ENCODE measurements at regions not wholly inside any gene's neighbourhood (a gene's known extent, or its start where the extent isn't known, plus 50 kb on each side); places are given as distances from the start of the nearest gene placed in this dataset.

DNA sequence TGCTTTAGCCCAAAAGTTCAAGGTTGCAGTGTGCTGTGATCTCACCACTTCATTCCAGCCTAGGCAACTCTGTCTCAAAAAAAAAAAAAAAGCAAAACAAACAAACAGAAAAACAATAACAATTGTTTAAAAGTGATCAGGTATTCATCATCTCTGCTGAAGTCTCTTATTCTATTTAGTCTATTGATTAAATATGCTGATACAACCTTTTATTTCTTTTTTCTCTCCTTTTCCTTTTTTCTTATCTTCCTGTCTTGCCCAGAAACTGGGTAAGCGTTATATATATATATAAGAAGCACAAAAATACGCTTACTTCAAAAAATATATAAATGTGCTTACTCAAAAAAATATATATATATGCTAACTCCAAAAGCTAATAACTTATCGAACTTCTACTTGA is 213.8 kb upstream of the EEA1 start:
- TF ChIP-seq, protein P1, sequence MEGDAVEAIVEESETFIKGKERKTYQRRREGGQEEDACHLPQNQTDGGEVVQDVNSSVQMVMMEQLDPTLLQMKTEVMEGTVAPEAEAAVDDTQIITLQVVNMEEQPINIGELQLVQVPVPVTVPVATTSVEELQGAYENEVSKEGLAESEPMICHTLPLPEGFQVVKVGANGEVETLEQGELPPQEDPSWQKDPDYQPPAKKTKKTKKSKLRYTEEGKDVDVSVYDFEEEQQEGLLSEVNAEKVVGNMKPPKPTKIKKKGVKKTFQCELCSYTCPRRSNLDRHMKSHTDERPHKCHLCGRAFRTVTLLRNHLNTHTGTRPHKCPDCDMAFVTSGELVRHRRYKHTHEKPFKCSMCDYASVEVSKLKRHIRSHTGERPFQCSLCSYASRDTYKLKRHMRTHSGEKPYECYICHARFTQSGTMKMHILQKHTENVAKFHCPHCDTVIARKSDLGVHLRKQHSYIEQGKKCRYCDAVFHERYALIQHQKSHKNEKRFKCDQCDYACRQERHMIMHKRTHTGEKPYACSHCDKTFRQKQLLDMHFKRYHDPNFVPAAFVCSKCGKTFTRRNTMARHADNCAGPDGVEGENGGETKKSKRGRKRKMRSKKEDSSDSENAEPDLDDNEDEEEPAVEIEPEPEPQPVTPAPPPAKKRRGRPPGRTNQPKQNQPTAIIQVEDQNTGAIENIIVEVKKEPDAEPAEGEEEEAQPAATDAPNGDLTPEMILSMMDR (IDR thresholded peaks at IDR 0.05 in 2 of 3, conservative IDR thresholded peaks at IDR 0.05 in 1 of 3; ENCODE audit: borderline replicate concordance in 1 of 3, insufficient read depth in 1 of 3, low read depth in 2 of 3, low read length in 2 of 3): no peak
- TF ChIP-seq EZH2phosphoT487 (IDR thresholded peaks at IDR 0.05; ENCODE audit: borderline replicate concordance) (no peak), POLR2A (IDR thresholded peaks at IDR 0.05; ENCODE audit: borderline replicate concordance, extremely low read depth, insufficient read depth, insufficient read length) (no peak), CBX3 (IDR thresholded peaks at IDR 0.05; ENCODE audit: low read depth) (no peak), POLR2AphosphoS5 (IDR thresholded peaks at IDR 0.05; ENCODE audit: low read depth, low read length) (no peak), CEBPB (IDR thresholded peaks at IDR 0.05; ENCODE audit: low read depth) (no peak), SIN3A (IDR thresholded peaks at IDR 0.05; ENCODE audit: low read depth) (no peak), ZFX (IDR thresholded peaks at IDR 0.05) (no peak), EZH2 (IDR thresholded peaks at IDR 0.05) (no peak), YY1 (IDR thresholded peaks at IDR 0.05; ENCODE audit: extremely low read depth, insufficient replicate concordance, low read depth, low read length) (no peak), SRF (IDR thresholded peaks at IDR 0.05; ENCODE audit: low read depth) (no peak)
- TF ChIP-seq, protein P2, sequence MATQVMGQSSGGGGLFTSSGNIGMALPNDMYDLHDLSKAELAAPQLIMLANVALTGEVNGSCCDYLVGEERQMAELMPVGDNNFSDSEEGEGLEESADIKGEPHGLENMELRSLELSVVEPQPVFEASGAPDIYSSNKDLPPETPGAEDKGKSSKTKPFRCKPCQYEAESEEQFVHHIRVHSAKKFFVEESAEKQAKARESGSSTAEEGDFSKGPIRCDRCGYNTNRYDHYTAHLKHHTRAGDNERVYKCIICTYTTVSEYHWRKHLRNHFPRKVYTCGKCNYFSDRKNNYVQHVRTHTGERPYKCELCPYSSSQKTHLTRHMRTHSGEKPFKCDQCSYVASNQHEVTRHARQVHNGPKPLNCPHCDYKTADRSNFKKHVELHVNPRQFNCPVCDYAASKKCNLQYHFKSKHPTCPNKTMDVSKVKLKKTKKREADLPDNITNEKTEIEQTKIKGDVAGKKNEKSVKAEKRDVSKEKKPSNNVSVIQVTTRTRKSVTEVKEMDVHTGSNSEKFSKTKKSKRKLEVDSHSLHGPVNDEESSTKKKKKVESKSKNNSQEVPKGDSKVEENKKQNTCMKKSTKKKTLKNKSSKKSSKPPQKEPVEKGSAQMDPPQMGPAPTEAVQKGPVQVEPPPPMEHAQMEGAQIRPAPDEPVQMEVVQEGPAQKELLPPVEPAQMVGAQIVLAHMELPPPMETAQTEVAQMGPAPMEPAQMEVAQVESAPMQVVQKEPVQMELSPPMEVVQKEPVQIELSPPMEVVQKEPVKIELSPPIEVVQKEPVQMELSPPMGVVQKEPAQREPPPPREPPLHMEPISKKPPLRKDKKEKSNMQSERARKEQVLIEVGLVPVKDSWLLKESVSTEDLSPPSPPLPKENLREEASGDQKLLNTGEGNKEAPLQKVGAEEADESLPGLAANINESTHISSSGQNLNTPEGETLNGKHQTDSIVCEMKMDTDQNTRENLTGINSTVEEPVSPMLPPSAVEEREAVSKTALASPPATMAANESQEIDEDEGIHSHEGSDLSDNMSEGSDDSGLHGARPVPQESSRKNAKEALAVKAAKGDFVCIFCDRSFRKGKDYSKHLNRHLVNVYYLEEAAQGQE (IDR thresholded peaks at IDR 0.05; ENCODE audit: low read depth): no peak
- TF ChIP-seq, protein P3, sequence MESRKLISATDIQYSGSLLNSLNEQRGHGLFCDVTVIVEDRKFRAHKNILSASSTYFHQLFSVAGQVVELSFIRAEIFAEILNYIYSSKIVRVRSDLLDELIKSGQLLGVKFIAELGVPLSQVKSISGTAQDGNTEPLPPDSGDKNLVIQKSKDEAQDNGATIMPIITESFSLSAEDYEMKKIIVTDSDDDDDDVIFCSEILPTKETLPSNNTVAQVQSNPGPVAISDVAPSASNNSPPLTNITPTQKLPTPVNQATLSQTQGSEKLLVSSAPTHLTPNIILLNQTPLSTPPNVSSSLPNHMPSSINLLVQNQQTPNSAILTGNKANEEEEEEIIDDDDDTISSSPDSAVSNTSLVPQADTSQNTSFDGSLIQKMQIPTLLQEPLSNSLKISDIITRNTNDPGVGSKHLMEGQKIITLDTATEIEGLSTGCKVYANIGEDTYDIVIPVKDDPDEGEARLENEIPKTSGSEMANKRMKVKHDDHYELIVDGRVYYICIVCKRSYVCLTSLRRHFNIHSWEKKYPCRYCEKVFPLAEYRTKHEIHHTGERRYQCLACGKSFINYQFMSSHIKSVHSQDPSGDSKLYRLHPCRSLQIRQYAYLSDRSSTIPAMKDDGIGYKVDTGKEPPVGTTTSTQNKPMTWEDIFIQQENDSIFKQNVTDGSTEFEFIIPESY (IDR thresholded peaks at IDR 0.05; ENCODE audit: extremely low read depth, insufficient replicate concordance, low read length): no peak
- TF ChIP-seq, protein P4, sequence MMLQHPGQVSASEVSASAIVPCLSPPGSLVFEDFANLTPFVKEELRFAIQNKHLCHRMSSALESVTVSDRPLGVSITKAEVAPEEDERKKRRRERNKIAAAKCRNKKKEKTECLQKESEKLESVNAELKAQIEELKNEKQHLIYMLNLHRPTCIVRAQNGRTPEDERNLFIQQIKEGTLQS (IDR thresholded peaks at IDR 0.05): no peak
